NCI-H1092 treated with DMSO at 0.1 percent for 48 hours (cell line): ENCODE measurements at regions not wholly inside any gene's neighbourhood (a gene's known extent, or its start where the extent isn't known, plus 50 kb on each side); places are given as distances from the start of the nearest gene placed in this dataset.
"Not testable (repeated sequence)": the region's sequence is repeated elsewhere in the genome, so short reads cannot be mapped to it uniquely, and the experiment has no call there.

Experiments
- DNase-seq: peaks from one replicate; lab custom pipeline; 2025; lab: John Stamatoyannopoulos, UW

DNA sequence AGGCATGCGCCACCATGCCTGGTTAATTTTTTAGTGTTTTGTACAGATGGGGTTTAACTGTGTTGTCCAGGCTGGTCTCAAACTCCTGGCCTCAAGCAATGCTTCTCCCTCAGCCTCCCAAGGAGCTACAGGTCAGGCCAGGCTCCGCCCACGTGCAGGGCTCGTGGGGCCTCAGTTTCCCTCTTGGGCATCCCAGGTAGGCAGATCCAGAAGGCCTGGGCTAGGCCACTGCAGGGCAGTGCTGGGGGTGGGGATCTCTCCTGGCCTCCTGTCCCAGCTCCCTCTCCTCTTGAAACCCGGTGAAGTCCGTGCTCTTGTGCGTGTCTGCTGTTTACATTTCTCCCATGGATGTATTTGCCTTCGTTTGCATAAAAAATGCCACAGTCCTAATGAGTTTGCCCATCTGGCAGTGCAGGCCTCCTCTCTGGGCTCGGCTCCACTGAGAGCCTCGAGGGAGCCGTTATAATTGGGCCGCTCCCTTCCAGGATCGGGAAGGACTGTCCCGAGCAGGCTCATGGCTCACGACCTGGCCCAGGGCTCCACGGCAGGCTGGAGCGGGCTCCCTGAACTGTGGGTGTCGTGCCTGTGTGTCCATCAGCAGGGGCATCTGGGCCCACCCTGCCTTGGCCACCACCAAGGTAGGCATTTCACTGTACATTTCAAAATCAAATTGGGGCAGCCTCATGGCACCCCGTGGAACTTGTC, 52.6 kb upstream of the RUFY1 start:
- no peak for DNase-seq

DNA sequence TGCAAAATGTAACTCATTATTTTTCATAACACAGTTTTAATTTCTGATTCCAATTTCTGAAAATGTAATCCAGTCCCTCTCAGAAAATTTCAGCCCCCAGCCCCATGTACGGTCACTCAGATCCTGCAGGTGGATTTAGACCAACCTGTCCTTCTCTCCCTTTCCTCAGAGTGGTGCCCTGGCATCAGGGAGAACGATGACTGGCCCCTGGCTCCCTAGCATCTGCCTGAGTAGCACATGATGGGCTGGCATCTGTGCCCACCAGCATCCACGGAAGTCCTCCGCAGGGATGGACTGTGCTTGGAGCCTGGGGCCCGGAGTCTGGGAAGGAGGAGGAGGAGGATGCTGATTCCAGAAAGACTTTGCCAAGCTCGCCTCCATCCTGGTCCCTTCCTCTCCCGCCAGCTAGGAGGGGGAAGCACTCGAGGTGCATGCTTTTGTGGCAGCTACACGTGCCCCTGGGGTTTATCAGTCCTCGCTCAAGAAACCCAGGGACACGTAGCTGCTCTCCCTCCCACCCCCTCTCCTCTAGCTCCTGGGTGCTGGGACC, 54.4 kb upstream of the RUFY1 start:
- DNase-seq = no peak

DNA sequence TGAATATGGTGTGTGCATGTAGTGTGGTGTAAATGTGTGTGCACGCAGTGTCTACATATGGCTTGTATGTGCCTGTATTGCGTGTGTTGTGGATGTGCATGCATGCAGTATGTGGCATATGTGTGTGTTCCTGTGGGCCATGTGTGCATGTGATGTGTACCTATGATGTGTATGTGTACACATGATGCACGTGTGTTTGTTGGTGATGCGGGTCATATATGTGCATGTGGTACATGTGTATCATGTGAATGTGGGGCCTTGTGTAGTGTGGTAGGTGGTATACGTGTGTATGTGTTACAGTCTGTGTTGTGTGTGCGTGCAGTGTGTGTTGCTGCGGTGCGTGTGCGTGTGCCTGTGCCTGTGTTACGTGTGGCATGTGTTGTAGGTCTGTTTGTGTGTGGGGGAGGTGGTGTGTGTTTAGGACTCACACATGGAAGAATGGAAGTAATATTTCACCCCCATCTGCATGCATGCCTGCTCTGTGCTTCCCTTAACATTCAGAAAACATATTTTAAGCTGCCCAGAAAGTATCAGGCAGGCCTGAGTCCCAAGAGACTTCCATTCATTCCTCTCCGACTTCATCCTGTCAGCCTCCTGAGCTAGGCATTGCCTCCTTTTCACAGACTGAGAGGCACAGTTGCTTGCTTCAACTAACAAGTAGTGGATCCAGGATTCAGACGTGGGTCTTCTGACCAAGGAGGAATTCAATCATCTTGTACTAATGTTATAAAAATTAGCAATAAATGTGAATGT, 55.4 kb upstream of the RUFY1 start:
- no peak for DNase-seq

DNA sequence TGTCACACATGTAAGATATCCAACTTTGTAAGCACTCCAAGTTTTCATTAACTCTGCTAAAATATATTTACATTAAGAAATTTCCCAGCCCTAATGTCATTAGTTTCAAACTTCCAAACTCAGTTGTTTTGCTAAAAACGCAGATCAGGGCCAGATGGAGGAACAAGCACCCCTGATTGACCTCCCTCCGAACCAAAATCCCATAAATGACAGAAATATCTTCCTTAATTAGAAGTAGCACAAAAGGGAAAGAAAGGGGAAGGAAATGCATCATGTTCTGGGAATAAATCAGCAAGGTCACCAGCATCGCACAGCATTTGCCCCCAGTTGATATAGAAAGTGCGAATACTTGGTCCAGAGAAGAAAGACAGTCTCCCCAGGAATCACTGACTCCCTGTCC, 61.4 kb upstream of the RUFY1 start:
- no peak for DNase-seq

DNA sequence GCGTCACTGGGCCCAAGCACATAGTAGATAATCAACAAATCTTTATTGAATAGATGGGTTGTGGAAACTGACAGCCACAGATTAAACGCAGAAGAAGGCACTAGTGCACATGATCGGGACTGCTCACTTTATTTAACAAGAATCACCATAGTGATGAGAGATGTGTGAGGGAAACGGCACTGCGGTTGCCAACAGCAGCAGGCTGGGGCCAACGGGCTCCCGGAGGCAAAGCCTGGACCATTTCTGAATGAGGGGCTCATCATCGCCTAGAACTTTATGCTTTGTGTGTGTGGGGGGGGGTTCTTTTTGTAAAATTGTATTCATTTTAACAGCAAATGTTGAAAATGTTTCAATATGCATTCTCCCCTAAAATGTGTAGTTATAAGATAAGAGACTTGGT, 61.9 kb upstream of the RUFY1 start:
- no peak for DNase-seq

DNA sequence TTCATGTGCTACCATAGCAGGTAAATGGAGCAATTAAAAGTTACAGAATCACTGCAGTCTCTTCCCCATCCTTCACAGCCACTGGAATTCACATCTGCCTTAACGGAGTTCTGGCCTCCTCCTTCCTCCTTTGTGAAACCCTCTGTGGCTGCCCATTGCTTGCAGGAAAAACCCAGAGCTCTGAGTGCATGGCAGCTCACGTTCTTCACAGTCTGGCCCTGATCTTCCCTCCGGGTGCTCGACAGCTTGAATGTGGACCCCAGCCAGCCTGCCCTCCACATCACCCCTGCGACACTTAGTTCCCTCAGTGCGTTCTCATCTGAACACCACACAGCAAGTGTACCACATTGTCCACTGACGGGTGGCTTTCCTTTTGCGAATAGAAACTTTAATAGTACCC, 63.2 kb upstream of the RUFY1 start:
- peak; percentile 13 for DNase-seq

DNA sequence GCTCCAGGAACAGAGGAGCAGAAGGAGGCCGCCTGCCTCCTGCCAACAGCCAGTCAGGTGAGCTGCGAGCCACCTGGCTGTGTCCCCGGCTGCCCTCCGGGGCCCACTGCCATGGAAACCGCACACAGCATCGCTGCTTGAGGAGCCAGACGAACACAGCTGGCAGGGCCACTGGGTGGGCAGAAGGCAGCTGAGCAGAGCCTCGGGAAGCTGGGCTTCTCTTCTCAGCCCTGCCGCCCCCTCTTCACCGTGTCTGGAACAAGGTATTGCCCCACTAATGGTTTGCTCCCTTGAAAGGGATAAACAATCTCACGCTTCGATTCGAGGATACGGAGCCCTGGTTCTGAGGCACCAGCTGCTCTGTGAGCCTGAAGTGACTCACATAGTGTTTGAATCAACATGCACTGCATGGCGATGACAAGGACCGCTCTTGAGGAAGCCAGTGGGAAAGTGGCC, 63.7 kb upstream of the RUFY1 start:
- peak; percentile 60 for DNase-seq

DNA sequence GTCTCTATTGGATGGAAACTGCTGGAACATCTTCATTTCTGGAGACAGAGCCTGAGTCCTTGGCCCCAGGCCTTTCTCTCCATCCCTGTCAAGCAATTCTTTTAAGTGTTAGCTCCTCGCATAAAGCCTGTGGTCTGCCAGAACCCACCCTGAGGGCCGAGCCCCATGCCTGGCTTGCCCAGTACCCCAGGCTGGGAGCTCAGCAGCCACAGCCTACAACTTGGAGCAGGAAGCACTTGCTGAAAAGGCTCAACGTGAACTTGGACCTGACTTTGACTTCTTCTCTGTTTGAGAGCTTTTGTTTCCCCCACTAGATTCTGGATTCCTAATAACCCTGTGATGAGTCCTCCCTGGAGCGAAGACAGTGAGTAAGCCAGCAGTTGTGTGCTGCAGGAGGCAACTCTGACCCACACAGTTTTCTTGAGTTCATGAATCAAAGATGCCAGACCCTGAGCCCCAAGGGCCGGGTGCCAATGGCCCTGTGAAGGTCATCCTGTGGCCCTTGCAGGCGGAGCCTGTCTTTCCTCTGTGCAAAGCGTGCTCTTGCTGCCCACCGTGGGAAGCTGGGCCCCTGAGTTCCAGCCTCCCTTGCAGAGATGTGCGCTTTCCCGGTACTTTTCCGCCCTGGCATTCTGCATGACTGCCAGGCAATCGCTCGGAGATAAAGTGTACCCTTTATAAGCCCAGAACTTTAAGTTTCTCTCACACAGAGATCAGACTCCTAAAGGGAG, 64.3 kb upstream of the RUFY1 start:
- DNase-seq = no peak

DNA sequence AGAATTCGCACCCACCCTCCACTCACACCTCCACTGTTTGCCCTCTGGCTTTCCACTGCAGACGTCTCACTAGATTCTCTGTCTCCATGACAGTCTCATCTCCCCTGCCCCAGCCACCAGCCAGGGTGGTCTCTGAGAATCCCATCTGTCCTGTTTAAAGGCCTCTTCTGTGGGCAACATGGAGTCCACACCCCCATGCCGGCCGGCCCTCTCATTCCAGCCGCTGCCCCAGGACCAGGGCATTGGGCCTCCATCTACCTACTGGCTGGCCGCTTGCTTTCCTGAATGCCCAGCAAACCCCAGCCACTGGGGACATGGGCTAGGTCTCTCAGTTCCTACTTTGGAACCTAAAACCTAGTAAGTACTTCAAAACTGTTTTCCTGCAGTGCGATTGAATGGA, 65.6 kb upstream of the RUFY1 start:
- no peak for DNase-seq

DNA sequence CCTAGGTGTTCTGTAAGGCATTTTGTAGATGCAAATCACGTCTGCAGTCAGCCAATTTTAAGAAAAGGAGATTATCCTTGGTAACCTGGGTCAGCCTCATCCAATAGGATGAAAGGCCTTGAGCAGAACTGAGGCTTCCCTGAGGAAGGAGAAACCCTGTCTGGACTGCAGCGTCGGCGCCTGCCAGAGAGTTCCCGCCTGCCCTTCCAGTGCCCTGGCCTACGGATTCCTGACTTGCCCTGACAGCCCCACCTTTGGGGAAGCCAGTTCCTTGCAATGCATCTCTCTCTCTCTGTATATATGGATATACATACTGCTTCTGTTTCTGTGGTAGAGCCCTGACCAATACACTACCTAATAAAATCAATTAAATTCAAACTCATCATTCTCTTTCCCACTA, 66.2 kb upstream of the RUFY1 start:
- no peak for DNase-seq

DNA sequence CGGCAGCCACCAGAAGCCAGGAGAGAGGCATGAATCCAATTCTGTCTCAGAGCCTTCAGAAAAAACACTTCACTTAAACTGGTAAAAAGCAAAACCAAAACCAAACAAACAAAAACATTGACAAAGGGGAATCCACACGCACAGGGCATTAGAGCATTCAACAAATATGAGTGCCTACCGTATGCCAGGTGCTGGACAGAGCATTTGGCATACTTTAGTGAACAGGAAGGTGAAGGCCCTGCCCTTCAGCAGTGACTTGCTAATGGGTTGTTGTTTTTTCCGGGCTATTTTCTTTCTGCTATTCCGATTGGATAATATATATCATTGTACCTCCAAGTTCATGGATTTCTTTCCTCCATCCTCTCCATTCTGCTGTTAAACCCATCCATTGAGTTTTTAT, 71.7 kb upstream of the RUFY1 start:
- DNase-seq = peak; percentile 6

DNA sequence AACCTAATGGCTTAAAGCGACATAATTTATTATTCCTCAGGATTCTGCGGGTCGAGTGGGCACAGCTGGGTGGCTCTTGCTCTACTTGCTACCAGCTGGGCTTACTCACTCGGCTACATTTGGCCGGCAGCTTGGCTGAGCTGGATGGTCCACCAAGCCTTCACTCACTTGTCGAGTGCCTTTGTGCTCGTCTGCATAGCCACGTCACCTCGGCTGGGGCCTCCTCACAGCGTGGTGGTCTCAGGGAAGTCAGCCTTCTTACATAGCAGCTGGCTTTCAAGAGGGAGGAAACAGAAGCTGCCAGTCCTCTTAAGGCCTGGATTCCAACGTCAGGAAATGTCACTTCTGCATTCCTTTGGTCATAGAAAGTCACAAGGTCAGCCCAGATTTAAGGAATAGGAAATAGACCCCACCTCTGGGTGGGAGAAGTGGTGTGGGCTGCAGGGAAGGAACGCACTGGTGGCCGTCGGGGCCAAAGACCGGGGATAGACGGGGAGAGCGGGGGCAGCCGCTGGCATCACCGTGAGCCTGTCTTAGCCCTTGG, 75.1 kb upstream of the RUFY1 start:
- DNase-seq = peak; percentile 12

DNA sequence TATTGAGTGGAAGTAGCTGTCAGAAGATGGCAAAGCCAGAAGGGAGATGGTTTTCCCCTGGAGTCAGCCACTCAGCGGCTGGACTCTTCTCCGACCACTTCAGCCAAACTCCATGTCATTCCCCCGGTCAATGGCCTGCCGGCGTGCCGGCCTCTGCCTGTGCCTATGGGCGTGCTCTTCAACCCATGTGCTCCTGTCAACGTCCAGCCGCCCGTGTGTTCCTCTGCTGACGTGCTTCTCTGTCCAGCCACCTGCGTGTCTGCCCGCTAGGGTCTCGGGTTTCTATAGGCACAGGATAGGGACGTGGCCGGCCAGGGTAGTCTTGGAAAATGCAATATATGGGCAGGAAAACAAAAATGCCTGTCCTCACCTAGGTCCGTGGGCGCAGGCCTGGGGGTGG, 77.7 kb upstream of the RUFY1 start:
- no peak for DNase-seq

DNA sequence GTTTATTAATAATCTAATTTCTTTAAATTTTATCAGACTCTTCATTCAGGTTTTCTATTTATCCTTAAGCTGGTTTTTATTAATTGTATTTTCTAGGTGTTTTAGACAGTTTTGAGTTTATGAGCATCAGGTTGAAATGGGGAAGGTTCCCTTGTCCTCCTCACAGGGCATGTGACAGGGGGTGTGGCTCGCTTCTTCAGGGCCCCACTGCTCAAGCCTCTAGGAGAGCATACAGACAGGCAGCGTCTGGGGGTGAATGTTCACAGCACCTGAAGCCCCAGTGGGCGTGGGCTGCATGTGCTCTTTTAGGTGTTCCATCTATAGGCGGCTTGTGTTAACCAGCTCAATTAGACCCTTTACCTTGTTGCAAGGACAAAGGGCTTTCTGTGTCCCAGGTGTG, 78.2 kb upstream of the RUFY1 start:
- no peak for DNase-seq

DNA sequence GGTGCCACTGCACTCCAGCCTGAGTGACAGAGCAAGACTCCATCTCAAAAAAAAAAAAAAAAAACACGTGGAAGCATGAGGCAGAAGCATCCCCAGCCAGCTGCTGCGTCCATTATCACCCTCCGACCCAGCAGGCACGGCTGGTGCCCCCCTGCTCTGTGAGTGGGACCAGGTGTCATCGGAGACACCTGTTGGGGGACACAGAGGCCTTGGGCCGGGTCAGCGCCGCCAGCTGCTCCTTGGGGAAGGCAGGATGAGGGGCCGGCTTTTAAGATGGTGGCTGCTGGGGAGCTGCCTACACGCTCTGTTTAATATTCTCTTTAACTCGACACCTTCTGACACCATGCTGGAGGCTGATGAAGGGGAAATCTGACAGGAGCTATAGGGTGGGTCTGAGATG, 80.2 kb upstream of the RUFY1 start:
- no peak for DNase-seq

DNA sequence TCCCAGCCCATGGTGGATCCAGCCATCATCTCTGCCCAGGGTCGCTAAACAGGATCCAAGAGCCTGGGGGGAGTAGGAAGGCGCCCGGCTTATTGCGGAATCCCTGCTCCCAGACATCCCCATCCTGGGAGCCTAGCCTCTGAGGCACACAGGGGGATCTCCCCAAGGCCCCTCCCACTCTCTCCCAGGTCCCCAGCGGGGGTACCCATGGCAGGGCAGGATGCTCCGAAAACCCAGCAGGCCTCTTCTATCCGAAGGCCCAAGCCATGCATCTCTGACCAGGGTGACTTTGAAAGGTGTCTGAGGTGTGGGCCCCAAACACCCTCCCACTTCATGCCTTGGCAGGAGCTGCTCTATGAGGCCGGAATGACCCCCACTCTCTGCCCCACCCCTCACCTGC, 81.7 kb upstream of the RUFY1 start:
- DNase-seq = no peak

DNA sequence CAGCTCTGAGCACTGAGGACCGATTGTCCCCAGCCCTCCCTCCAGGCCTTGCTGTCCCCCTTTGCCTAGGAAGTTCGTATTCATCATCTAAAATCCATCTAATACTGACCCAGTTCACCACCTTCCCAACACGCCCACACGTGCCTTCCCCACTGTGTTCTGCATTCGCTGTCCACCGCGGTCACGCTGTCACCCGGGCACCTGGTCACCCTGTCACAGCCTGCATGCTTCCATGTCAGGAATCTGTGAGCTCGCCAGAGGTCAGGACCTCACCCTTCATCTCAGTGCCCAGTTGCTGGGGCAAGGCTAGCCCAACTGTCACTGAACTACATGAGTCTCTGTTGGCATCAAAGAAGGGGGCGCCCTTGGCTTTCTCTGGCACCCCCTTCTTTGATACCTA, 82.9 kb upstream of the RUFY1 start:
- DNase-seq = no peak

DNA sequence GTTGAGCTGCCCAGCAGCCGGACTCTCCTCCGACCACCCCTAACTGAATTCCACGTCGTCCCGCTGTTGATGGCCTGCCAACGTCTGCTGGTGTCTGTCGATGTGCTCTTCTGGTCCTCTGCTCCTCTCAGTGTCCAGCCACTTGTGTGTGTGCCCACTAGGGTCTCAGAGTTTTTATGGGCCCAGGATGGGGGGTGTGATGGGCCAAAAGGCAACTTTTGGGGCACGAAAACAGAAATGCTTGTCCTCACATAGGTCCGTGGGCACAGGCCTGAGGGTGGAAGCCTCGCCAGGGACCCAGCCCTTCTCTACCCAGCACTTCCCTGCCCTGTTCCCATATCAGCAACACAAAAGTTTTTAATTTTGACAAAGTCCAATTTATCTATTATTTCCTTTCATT, 85.7 kb upstream of the RUFY1 start:
- DNase-seq = no peak

DNA sequence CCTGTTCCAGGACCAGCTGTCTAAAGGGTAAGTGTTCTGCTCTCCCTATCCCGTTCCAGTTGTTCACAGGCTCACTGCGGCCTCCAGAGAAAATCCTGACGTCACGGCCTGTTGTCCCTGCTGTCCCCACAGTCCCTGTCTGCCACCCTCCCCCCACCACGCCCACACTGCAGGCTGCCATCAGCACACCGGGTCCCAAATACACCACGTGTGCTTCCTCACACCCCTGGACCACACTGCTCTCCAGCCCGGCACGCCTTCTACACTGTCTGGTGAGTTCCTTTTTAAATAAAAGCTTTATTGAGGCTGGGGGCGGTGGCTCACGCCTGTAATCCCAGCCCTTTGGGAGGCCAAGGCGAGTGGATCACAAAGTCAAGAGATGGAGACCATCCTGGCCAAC, 88.3 kb upstream of the RUFY1 start:
- no peak for DNase-seq

DNA sequence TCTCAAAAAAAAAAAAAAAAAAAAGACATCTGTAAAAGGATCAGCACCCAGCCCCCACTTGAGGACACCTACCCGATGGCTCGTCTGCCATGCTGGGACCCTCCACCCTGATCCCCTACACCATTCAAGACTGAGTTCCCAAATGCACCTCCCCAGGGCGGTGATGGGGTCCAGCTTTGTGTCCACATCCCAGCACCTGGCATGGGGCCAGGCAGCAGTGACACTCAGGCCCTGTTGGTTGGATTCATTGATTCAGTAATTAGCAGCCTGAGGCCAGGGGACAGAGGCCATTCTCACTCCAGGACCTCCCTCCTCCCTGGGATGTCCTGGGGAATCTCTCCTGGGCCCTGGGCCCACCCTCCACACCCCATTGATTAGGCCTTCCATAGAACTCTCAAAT, 88.8 kb upstream of the RUFY1 start:
- no peak for DNase-seq

DNA sequence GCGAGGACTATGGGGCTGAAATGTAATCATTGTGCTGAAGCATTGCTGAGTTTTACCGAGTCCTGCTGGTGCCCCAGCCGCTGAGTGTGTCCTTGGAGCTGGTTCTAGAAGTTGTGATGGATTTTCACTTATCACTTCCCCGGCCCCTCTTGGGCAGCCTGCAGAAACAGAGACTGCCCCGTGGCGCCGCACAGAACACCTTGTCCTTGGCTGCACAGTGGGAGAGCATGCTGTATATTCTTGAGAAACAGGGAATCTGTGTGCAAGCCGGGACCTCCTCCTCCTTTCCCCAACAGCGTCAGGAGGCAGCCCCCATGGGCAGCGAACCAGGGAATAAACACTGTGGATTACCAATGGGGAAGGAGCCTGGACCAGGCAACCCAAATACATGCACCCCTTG, 90.6 kb upstream of the RUFY1 start:
- no peak for DNase-seq

DNA sequence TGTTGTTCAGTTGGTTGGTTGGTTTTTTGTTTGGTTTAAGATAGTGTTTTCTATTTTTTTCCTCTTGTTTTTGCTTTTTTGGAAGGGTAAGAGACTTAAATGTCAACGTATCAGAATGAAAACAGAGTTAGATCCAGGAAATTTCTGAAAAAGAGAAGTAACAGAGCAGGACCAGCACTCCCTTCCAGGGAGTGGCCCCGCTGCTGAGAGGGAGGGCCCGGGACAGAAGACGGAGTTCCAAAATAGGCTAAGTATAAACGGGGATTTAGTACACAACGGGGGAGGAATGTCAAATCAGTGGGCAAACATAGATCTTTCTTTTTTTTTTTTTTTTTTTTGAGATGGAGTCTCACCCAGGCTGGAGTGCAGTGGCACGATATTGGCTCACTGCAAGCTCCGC, 92.7 kb upstream of the RUFY1 start:
- no peak for DNase-seq

DNA sequence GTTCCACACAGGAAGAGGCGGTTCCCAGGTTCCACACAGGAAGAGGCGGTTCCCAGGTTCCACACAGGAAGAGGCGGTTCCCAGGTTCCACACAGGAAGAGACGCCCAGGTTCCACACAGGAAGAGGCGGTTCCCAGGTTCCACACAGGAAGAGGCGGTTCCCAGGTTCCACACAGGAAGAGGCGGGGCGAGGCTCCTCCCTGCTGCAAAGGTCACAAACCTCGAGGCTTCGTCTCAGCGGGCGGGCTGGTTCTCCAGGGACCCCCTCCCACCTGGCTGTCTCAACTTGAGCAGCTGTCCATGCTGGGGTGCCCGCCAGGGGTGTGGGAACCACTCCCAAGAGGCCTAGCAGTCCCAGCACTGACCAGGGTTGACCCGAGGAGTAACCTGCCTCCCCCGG, 94.3 kb upstream of the RUFY1 start:
- not testable (repeated sequence) for DNase-seq
